AG04449 (cell line): ENCODE measurements at regions not wholly inside any gene's neighbourhood (a gene's known extent, or its start where the extent isn't known, plus 50 kb on each side); places are given as distances from the start of the nearest gene placed in this dataset.

Source experiments
- CTCF ChIA-PET: fragments of 350-600 bp; formaldehyde crosslinking; extraction: SDS; loops from one replicate; lab custom pipeline; 2021; ENCODE audit warnings: antibody characterized with exemption; lab: Yijun Ruan, JAX
- POLR2A ChIA-PET: fragments of 400-600, 350-600 bp; formaldehyde crosslinking; extraction: SDS; loops from one replicate; lab custom pipeline; 2020; ENCODE audit warnings: antibody characterized with exemption, inconsistent platforms; lab: Yijun Ruan, JAX
- DNase-seq: peaks from one replicate; pipeline ENCODE4 v3.0.0-alpha.2; 2010; ENCODE audit warnings: low read depth, low spot score
- H3K4me3 ChIP-seq: 2 replicates; pipeline ENCODE4 v1.5.1; 2011; ENCODE audit warnings: low read depth, mild to moderate bottlenecking, control low read depth, low read length
- TF ChIP-seq, protein P1 (sequence below): IDR thresholded peaks from one replicate; pipeline ENCODE4 v1.5.1; 2011; ENCODE audit warnings: mild to moderate bottlenecking, moderate library complexity, low read length, control low read depth, inconsistent platforms; ENCODE audit not compliant: insufficient read depth; ENCODE audit errors: missing control alignments

GRCh38 chr2:65868177-65868576, 435.8 kb upstream of the SPRED2 start:
- TF ChIP-seq, protein P1, sequence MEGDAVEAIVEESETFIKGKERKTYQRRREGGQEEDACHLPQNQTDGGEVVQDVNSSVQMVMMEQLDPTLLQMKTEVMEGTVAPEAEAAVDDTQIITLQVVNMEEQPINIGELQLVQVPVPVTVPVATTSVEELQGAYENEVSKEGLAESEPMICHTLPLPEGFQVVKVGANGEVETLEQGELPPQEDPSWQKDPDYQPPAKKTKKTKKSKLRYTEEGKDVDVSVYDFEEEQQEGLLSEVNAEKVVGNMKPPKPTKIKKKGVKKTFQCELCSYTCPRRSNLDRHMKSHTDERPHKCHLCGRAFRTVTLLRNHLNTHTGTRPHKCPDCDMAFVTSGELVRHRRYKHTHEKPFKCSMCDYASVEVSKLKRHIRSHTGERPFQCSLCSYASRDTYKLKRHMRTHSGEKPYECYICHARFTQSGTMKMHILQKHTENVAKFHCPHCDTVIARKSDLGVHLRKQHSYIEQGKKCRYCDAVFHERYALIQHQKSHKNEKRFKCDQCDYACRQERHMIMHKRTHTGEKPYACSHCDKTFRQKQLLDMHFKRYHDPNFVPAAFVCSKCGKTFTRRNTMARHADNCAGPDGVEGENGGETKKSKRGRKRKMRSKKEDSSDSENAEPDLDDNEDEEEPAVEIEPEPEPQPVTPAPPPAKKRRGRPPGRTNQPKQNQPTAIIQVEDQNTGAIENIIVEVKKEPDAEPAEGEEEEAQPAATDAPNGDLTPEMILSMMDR = no peak
- ChIA-PET POLR2A (no interaction called here), CTCF (no interaction called here)
- no peak for DNase-seq
- no peak overlapping the region for H3K4me3 ChIP-seq

GRCh38 chr2:65867446-65867845, 435.0 kb upstream of the SPRED2 start:
- POLR2A ChIA-PET = no interaction called here
- no peak for DNase-seq
- H3K4me3 ChIP-seq = no peak overlapping the region
- TF ChIP-seq, protein P1 = no peak
- CTCF ChIA-PET = no interaction called here

GRCh38 chr2:65866148-65866547, 433.7 kb upstream of the SPRED2 start:
- POLR2A ChIA-PET = no interaction called here
- TF ChIP-seq, protein P1 = no peak
- CTCF ChIA-PET = no interaction called here

DNA sequence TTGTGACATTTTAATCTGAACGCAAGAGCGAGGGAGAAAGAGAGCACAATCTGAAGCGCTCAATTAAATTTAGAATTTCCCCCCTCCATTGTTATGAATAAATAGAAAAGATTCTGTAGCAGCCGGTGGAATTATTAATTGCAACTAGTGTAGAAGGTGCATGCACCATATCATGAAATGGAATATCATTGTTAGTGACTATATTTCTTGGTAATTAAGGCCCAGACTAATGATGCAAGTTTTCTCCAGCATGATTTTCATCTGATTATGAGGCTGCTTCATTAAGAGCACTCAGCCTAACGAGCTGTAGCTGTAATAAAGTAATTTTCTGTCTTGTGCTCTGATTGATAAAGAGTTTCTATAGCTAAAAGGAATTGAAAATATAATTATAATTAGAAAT, 432.2 kb upstream of the SPRED2 start:
- CTCF ChIA-PET = no interaction called here
- no peak overlapping the region for H3K4me3 ChIP-seq
- POLR2A ChIA-PET = no interaction called here
- TF ChIP-seq, protein P1 = no peak
- no peak for DNase-seq

More at GRCh38 chr2:65866148-65866547, 433.7 kb upstream of the SPRED2 start:
- no peak for DNase-seq
- H3K4me3 ChIP-seq = no peak overlapping the region

DNA sequence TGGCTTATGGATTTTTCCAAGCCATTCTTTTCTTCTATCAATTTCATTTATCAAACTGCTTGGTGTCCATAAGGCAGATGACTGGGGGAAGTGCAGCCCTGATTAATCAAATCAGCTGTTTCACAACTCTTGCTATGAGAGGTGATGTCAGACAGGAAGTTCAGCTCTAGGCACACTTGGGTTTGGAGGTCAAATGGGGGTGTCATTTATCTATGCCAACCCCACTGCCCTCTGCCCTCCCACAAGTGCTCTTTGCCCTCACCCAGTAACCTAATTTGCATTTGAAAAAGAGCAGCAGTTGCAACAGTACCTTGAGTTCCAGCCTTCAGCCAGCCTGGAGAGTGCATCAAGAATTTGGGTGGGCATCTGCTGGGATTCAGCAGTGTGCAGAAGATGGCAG, 431.3 kb upstream of the SPRED2 start:
- H3K4me3 ChIP-seq = no peak overlapping the region
- POLR2A ChIA-PET = no interaction called here
- TF ChIP-seq, protein P1 = no peak
- no peak for DNase-seq
- CTCF ChIA-PET = no interaction called here

GRCh38 chr2:65856928-65857327, 424.5 kb upstream of the SPRED2 start:
- DNase-seq = no peak
- TF ChIP-seq, protein P1 = no peak
- CTCF ChIA-PET = no interaction called here
- POLR2A ChIA-PET = no interaction called here
- H3K4me3 ChIP-seq = no peak overlapping the region
